Activated naive CD4-positive, alpha-beta T cell treated with anti-CD3 and anti-CD28 coated beads, Interleukin-2, amount 50 U/mL, for 72 hours (primary cell): ENCODE measurements at regions not wholly inside any gene's neighbourhood (a gene's known extent, or its start where the extent isn't known, plus 50 kb on each side); places are given as distances from the start of the nearest gene placed in this dataset.
"Not testable (repeated sequence)": the region's sequence is repeated elsewhere in the genome, so short reads cannot be mapped to it uniquely, and the experiment has no call there.

ENCODE experiments used
- ATAC-seq, 2 donors: fragments of 150-1000 bp; cut with Tn5 transposase; 2 replicates each; pipeline ENCODE4 v1.10.0; 2021; ENCODE audit warnings: mild to moderate bottlenecking in 2 of 2, moderate library complexity in 2 of 2
- DNase-seq, 2 donors: peaks; one replicate each; pipeline ENCODE4 v3.0.0; 2021 to 2022; ENCODE audit warnings: low spot score in 2 of 2
- H3K27ac Mint-ChIP-seq, 2 donors: one replicate each; pipeline ENCODE4 v1.8.0; 2022; ENCODE audit warnings: mild to moderate bottlenecking in 2 of 2, mixed read lengths in 2 of 2
- H3K36me3 Mint-ChIP-seq, 2 donors: one replicate each; pipeline ENCODE4 v1.8.0; 2022; ENCODE audit warnings: mixed read lengths in 2 of 2
- H3K9me3 Mint-ChIP-seq, 2 donors: one replicate each; pipeline ENCODE4 v1.8.0; 2022; ENCODE audit warnings: mixed read lengths in 2 of 2

GRCh38 chr7:86437951-86438450, 205.7 kb upstream of the GRM3 start:
- DNase-seq = no peak
- peaks cover 3 to 11% of the 10 kb centered on the region in 2 donors for H3K9me3 Mint-ChIP-seq
- H3K27ac Mint-ChIP-seq = no peak overlapping the region
- H3K36me3 Mint-ChIP-seq = no peaks in the 10 kb centered on the region
- ATAC-seq = no peak

- DNase-seq (no peak), ATAC-seq (no peak)
- peaks cover 3 to 11% of the 10 kb centered on the region in 2 donors for H3K9me3 Mint-ChIP-seq
- H3K36me3 Mint-ChIP-seq = no peaks in the 10 kb centered on the region
- H3K27ac Mint-ChIP-seq = no peak overlapping the region
These were observed 211.9 kb upstream of the GRM3 start for GRCh38 chr7:86431761-86432160.

DNA sequence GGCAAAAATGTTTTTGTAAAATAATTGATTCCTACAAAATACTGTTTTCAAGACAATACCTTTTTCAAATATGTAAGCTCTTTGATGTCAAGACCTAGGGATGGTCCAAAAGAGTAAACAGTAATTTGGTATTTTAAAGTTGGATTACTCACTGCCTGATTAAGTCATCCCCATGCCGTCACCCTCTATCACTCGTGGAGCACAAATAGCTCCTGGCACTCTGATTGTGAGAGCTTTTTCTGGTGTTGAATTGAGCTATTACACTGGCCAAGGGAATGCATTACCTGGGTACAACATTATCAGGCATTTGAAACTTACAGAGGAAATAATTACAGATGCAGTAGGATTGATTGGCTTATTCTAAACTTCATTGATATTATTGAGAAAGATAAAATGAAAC, 231.9 kb upstream of the GRM3 start:
- no peaks in the 10 kb centered on the region for H3K36me3 Mint-ChIP-seq
- ATAC-seq = no peak
- DNase-seq = no peak
- no peak overlapping the region for H3K27ac Mint-ChIP-seq
- H3K9me3 Mint-ChIP-seq = peaks cover 5 to 9% of the 10 kb centered on the region in 2 donors

- no peak for ATAC-seq
- Mint-ChIP-seq H3K27ac (no peak overlapping the region), H3K36me3 (no peaks in the 10 kb centered on the region), H3K9me3 (peaks cover 5 to 7% of the 10 kb centered on the region in 2 donors)
- no peak for DNase-seq
These were observed 236.4 kb upstream of the GRM3 start for GRCh38 chr7:86407291-86407690.

DNA sequence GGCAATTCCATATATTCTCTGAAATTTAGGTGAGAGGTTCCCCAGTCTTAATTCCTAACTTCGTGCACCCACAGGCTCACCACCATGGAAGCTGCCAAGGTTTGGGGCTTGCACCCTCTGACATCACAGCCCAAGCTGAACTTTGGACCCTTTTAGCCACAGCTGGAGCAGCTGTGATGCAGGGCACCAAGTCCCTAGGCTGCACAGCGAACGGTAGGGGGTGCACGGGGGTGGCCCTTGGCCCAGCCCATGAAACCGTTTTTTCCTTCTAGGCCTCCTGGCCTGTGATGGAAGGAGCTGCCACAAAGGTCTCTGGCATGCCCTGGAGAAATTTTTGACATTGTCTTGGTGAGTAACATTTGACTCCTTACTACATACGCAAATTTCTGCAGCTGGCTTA, 251.9 kb upstream of the GRM3 start:
- ATAC-seq = no peak

DNA sequence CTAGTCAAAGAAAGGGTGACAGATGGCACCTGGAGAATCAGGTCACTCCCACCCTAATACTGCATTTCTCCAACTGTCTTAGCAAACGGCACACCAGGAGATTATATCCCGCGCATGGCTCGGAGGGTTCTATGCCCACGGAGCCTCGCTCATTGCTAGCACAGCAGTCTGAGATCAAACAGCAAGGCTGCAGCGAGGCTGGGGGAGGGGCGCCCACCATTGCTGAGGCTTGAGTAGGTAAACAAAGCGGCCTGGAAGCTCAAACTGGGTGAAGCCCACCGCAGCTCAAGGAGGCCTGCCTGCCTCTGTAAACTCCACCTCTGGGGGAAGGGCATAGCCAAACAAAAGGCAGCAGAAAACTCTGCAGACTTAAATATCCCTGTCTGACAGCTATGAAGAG, 268.1 kb upstream of the GRM3 start:
- not testable (repeated sequence) for H3K36me3 Mint-ChIP-seq, DNase-seq, H3K27ac Mint-ChIP-seq, ATAC-seq
- peaks cover 21 to 33% of the 10 kb centered on the region in 2 donors for H3K9me3 Mint-ChIP-seq

More for the DNA sequence above, 251.9 kb upstream of the GRM3 start:
- H3K27ac Mint-ChIP-seq = no peak overlapping the region
- no peak for DNase-seq
- H3K36me3 Mint-ChIP-seq = no peaks in the 10 kb centered on the region
- H3K9me3 Mint-ChIP-seq = peaks cover 16 to 17% of the 10 kb centered on the region in 2 donors

DNA sequence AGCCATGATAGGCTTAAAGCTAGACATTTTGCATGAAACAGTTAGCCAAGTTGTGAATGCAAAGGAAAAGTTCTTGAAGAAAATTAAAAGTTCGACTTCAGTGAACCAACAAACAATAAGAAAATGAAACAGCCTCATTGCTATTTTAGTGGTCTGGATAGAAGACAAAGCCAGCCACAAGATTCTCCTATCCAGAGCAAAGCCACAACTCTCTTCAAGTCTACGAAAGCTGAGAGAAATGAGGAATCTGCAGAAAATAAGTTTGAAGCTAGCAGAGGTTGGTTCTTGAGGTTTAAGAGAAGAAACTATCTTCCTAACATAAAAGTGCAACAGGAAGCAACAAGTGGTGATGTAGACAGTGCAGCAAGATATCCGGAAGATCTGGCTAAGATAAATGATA, 271.4 kb upstream of the GRM3 start:
- Mint-ChIP-seq H3K27ac (no peak overlapping the region), H3K9me3 (peaks cover 15 to 24% of the 10 kb centered on the region in 2 donors), H3K36me3 (peaks cover 0 to 10% of the 10 kb centered on the region in 2 donors)
- DNase-seq (no peak), ATAC-seq (no peak)

DNA sequence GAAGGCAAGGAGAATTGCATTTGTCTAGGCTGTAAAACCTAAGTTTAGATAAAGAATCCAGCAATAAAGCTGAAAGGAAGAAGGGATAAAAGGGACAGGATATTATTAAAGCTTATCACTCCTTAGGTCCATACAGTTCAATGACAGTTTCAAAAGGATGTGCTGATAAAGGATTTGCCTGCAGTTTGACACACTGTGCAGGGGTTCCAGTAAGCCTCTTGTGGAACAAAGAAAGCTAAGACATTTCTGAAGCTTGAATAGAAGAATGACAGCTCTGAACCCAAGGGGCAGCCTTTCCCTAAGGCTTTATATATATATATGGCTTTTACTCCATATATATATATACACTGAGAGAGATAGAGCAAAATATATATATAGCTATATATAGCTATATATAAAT, 276.8 kb upstream of the GRM3 start:
- H3K36me3 Mint-ChIP-seq = no peaks in the 10 kb centered on the region
- no peak for ATAC-seq
- H3K27ac Mint-ChIP-seq = no peak overlapping the region
- no peak for DNase-seq
- H3K9me3 Mint-ChIP-seq = peaks cover 8 to 13% of the 10 kb centered on the region in 2 donors

- not testable (repeated sequence) for DNase-seq, H3K27ac Mint-ChIP-seq, H3K36me3 Mint-ChIP-seq, ATAC-seq
- H3K9me3 Mint-ChIP-seq = peaks cover 9 to 13% of the 10 kb centered on the region in 2 donors
These were observed 303.3 kb upstream of the GRM3 start for GRCh38 chr7:86340407-86340806.

- peaks cover 9 to 13% of the 10 kb centered on the region in 2 donors for H3K9me3 Mint-ChIP-seq
- DNase-seq (no peak), ATAC-seq (no peak)
- H3K27ac Mint-ChIP-seq = no peak overlapping the region
- H3K36me3 Mint-ChIP-seq = no peaks in the 10 kb centered on the region
These were observed 304.7 kb upstream of the GRM3 start for GRCh38 chr7:86339051-86339450.

- no peak for ATAC-seq
- H3K27ac Mint-ChIP-seq = no peak overlapping the region
These were observed 314.8 kb upstream of the GRM3 start for GRCh38 chr7:86328801-86329433.

DNA sequence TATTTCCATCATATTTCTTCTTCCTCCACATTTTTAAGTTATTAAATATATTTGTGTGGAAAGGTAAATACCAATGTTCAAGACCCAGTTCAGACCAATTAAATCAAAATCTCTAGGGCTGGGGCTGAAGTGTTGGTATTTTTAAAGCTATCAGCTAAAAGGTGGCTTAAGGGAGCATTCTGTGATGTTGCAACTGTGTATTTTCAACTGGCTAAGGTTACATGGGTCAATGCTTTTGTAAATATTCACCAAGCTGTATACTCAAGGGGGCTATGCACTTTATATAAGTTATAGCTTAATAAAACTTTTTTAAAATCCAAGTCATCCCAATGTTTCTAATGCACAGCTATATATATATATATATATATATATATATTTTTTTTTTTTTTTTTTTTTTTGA, 316.9 kb upstream of the GRM3 start:
- DNase-seq (no peak), ATAC-seq (no peak)
- H3K27ac Mint-ChIP-seq = no peak overlapping the region
- no peaks in the 10 kb centered on the region for H3K36me3 Mint-ChIP-seq
- H3K9me3 Mint-ChIP-seq = peaks cover 0 to 4% of the 10 kb centered on the region in 2 donors

More at GRCh38 chr7:86328801-86329433, 314.8 kb upstream of the GRM3 start:
- Mint-ChIP-seq H3K9me3 (peaks cover 0 to 4% of the 10 kb centered on the region in 2 donors), H3K36me3 (no peaks in the 10 kb centered on the region)
- no peak for DNase-seq

DNA sequence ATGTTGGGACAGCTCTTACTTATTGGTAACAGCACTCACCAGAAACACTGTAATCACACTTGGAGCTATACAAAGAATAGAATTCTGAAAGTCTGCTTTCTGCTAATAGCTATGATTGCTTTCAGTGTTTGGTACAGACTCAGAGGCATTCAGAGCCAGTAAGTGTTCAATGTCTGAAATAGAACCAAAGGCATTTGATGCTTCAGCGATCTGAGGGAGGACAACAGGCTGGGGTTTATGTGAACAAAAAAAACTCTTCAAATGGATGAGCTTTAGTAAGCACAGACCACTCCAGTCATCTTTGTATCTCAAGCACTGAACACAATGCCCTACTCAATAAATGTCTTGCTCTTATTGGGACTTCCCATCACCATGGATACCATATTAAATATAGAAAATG, 322.8 kb upstream of the GRM3 start:
- DNase-seq (no peak), ATAC-seq (no peak)
- H3K36me3 Mint-ChIP-seq = no peaks in the 10 kb centered on the region
- H3K9me3 Mint-ChIP-seq = peaks cover 0 to 3% of the 10 kb centered on the region in 2 donors
- H3K27ac Mint-ChIP-seq = no peak overlapping the region

DNA sequence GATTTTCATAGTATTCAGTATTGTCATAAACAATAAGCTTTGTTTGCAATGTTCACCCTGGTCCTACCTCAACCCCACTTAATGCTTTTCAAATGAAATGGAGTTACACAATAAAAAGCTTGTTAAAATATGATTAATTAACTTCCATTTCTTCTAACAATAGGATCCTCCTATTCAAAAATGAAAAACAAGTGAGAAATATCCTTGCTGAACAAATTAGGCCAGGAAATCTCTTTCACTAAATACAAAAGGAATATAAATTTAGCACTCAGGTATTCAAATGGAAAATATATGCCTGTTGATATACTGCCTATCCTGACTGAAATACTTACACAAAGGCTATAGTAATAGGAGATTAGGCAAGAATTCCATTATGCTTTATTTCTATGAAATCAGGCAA, 323.4 kb upstream of the GRM3 start:
- no peak for ATAC-seq
- Mint-ChIP-seq H3K9me3 (peaks cover 0 to 3% of the 10 kb centered on the region in 2 donors), H3K27ac (no peak overlapping the region), H3K36me3 (no peaks in the 10 kb centered on the region)
- no peak for DNase-seq

DNA sequence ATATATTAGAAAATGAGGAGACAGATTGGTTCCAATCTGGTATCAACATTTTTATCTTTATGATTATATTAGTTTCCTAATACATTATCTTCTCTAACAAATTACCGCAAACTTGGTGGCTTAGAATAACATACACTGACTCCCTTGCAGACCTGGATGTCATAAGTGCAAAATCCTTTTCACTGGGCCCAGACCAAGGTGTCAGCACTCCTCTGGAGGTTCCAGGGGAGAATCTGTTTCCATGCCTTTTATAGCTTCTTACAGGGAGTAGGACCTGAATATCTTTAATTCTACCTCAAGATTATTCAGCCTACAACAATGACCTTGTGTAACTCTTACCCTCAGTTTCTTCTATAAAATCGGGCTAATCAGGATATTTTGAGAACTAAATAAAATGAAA, 329.9 kb upstream of the GRM3 start:
- no peak for ATAC-seq
- no peak overlapping the region for H3K27ac Mint-ChIP-seq
- no peaks in the 10 kb centered on the region for H3K36me3 Mint-ChIP-seq
- DNase-seq = no peak
- peaks cover 0 to under 1% of the 10 kb centered on the region in 2 donors for H3K9me3 Mint-ChIP-seq

DNA sequence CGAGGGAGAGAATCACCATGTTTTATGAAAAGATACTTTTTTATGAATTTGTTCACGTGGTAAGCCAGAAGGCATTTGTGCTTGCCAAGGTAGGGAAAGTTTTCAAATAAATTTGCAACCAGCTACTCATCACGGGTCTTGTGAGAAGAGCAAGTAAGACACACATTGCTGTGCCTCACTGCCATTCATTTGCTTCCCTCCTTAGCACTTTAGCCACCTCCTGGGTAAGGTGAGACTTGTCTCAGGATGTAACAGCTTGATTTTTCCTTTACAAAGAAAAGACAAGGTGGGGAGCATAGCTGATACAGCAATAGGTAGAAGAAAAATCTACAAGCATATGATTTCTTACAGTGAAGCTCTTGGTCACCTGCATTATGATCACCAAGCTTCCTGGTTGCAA, 342.4 kb upstream of the GRM3 start:
- H3K27ac Mint-ChIP-seq = no peak overlapping the region

GRCh38 chr7:86295526-86295925, 348.2 kb upstream of the GRM3 start:
- Mint-ChIP-seq H3K36me3 (no peaks in the 10 kb centered on the region), H3K9me3 (peaks cover 0 to 3% of the 10 kb centered on the region in 2 donors), H3K27ac (no peak overlapping the region)
- DNase-seq = no peak
- ATAC-seq = no peak

More for the DNA sequence above, 342.4 kb upstream of the GRM3 start:
- peaks cover 0 to 3% of the 10 kb centered on the region in 2 donors for H3K9me3 Mint-ChIP-seq
- no peaks in the 10 kb centered on the region for H3K36me3 Mint-ChIP-seq
- no peak for DNase-seq
- no peak for ATAC-seq

- DNase-seq = no peak
- Mint-ChIP-seq H3K27ac (no peak overlapping the region), H3K36me3 (no peaks in the 10 kb centered on the region), H3K9me3 (peaks cover 0 to 11% of the 10 kb centered on the region in 2 donors)
- no peak for ATAC-seq
These were observed 361.6 kb upstream of the GRM3 start for GRCh38 chr7:86282014-86282682.
